Panc1 (cell line): ENCODE measurements at regions not wholly inside any gene's neighbourhood (a gene's known extent, or its start where the extent isn't known, plus 50 kb on each side); places are given as distances from the start of the nearest gene placed in this dataset.

Experiments
- POLR2AphosphoS5 ChIP-seq: IDR thresholded peaks from 2 replicates; pipeline ENCODE4 v1.6.1; 2012; ENCODE audit warnings: mild to moderate bottlenecking, low read depth, low read length, moderate library complexity
- TCF7L2 ChIP-seq: IDR thresholded peaks from 2 replicates; pipeline ENCODE4 v1.6.1; 2011; ENCODE audit warnings: mild to moderate bottlenecking, low read depth, low read length, inconsistent platforms
- TF ChIP-seq, protein P1 (sequence below): fragments of 450-650 bp; IDR thresholded peaks from 2 replicates; pipeline ENCODE4 v1.5.1; 2017; ENCODE audit warnings: mild to moderate bottlenecking
- TF ChIP-seq, protein P2 (sequence below), 2 experiments: IDR thresholded peaks; 2 replicates each; pipeline ENCODE4 v1.6.1; 2011 to 2012; ENCODE audit warnings: low read depth in 2 of 2, control low read depth in 1 of 2, low read length in 1 of 2, mild to moderate bottlenecking in 1 of 2, moderate library complexity in 1 of 2; ENCODE audit not compliant: insufficient read depth in 1 of 2

DNA sequence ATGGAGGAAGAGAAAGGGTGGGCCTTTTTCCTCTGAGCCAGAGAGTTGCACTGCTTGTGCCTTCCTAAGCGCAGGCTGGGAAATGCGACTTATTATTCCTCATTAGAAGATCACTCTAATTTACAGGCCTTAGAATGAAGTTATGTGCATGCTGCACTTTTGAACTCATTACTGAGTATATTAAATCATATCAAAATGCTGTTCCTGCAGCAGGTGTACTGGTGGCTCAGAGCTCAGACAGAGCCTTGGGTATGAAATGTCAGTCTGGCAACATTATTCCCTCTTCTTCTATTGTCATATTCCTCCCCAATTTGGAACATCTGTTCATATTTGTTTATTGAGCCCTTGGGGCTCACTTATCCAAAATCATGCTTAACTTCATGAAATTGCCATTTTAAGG is 85.5 kb downstream of the ADCYAP1 start:
- TF ChIP-seq, protein P1, sequence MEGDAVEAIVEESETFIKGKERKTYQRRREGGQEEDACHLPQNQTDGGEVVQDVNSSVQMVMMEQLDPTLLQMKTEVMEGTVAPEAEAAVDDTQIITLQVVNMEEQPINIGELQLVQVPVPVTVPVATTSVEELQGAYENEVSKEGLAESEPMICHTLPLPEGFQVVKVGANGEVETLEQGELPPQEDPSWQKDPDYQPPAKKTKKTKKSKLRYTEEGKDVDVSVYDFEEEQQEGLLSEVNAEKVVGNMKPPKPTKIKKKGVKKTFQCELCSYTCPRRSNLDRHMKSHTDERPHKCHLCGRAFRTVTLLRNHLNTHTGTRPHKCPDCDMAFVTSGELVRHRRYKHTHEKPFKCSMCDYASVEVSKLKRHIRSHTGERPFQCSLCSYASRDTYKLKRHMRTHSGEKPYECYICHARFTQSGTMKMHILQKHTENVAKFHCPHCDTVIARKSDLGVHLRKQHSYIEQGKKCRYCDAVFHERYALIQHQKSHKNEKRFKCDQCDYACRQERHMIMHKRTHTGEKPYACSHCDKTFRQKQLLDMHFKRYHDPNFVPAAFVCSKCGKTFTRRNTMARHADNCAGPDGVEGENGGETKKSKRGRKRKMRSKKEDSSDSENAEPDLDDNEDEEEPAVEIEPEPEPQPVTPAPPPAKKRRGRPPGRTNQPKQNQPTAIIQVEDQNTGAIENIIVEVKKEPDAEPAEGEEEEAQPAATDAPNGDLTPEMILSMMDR: no peak
- TF ChIP-seq POLR2AphosphoS5 (no peak), TCF7L2 (no peak)
- TF ChIP-seq, protein P2, sequence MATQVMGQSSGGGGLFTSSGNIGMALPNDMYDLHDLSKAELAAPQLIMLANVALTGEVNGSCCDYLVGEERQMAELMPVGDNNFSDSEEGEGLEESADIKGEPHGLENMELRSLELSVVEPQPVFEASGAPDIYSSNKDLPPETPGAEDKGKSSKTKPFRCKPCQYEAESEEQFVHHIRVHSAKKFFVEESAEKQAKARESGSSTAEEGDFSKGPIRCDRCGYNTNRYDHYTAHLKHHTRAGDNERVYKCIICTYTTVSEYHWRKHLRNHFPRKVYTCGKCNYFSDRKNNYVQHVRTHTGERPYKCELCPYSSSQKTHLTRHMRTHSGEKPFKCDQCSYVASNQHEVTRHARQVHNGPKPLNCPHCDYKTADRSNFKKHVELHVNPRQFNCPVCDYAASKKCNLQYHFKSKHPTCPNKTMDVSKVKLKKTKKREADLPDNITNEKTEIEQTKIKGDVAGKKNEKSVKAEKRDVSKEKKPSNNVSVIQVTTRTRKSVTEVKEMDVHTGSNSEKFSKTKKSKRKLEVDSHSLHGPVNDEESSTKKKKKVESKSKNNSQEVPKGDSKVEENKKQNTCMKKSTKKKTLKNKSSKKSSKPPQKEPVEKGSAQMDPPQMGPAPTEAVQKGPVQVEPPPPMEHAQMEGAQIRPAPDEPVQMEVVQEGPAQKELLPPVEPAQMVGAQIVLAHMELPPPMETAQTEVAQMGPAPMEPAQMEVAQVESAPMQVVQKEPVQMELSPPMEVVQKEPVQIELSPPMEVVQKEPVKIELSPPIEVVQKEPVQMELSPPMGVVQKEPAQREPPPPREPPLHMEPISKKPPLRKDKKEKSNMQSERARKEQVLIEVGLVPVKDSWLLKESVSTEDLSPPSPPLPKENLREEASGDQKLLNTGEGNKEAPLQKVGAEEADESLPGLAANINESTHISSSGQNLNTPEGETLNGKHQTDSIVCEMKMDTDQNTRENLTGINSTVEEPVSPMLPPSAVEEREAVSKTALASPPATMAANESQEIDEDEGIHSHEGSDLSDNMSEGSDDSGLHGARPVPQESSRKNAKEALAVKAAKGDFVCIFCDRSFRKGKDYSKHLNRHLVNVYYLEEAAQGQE (IDR thresholded peaks at IDR 0.05; ENCODE audit: insufficient read depth in 1 of 2, low read depth in 2 of 2, low read length in 1 of 2): no peak
